GM12878 (cell line): ENCODE measurements at regions not wholly inside any gene's neighbourhood (a gene's known extent, or its start where the extent isn't known, plus 50 kb on each side); places are given as distances from the start of the nearest gene placed in this dataset.

Experiments
- ATAC-seq: fragments of 200-7000 bp; cut with Tn5 transposase; 3 replicates; pipeline ENCODE4 v1.9.1; 2020; ENCODE audit warnings: mild to moderate bottlenecking, moderate library complexity
- BruUV-seq: library from RNA; stranded (reverse); fragments of 400-500 nt; replicated peaks from 2 replicates; lab custom pipeline; 2021; lab: Mats Ljungman, UMichigan
- CTCF ChIA-PET: fragments of 300-600 bp; sonication (Branson Sonifier 250); formaldehyde crosslinking; extraction: SDS; loops from one replicate; lab custom pipeline; 2021; ENCODE audit warnings: inconsistent platforms; lab: Yijun Ruan, JAX
- POLR2A ChIA-PET: fragments of 350-600 bp; formaldehyde crosslinking; extraction: SDS; loops from one replicate; lab custom pipeline; 2021; ENCODE audit warnings: inconsistent platforms; lab: Charles Lee
- RAD21 ChIA-PET: fragments of 300-600 bp; sonication (Branson Sonifier 250); formaldehyde crosslinking; loops from one replicate; lab custom pipeline; 2023; ENCODE audit warnings: antibody characterized with exemption; ENCODE audit not compliant: unreplicated experiment; lab: Charles Lee
- SMC1A ChIA-PET: fragments of 300-600 bp; sonication (Branson Sonifier 250); formaldehyde crosslinking; loops from one replicate; lab custom pipeline; 2023; ENCODE audit not compliant: unreplicated experiment, uncharacterized antibody; lab: Charles Lee
- DNase-seq: peaks from one replicate; pipeline ENCODE4 v3.0.0-alpha.2; 2011; ENCODE audit warnings: low read depth, low spot score
- FAIRE-seq: peaks from 3 replicates; lab custom pipeline; 2011; peaks lifted over from hg19 to GRCh38; lab: Jason Lieb, UNC
- H2AFZ ChIP-seq: 2 replicates; pipeline ENCODE4 v1.6.0; 2011; ENCODE audit warnings: low read depth, low read length, control low read depth; ENCODE audit not compliant: control insufficient read depth
- H3K27ac ChIP-seq: 2 replicates; pipeline ENCODE4 v1.5.1; 2011; ENCODE audit warnings: control low read depth; ENCODE audit not compliant: control insufficient read depth, insufficient read depth
- H3K27me3 ChIP-seq, 2 experiments: replicated peaks in 1 of 2; 2 replicates each; pipeline versions ENCODE4 v1.6.0 to v1.6.1; 2011; ENCODE audit warnings: low read length in 1 of 2; ENCODE audit not compliant: control insufficient read depth in 2 of 2, insufficient read depth in 2 of 2
- H3K36me3 ChIP-seq, 2 experiments: 2 replicates each; pipeline ENCODE4 v1.5.1; 2011; ENCODE audit warnings: low read length in 1 of 2; ENCODE audit not compliant: control insufficient read depth in 2 of 2, insufficient read depth in 2 of 2
- H3K4me1 ChIP-seq: 2 replicates; pipeline ENCODE4 v1.6.1; 2011; ENCODE audit warnings: mild to moderate bottlenecking, low read length, moderate library complexity, mixed read lengths; ENCODE audit not compliant: control insufficient read depth, insufficient read depth
- H3K4me2 ChIP-seq: 2 replicates; pipeline ENCODE4 v1.6.0; 2011; ENCODE audit warnings: control low read depth; ENCODE audit not compliant: control insufficient read depth, insufficient read depth
- H3K4me3 ChIP-seq: fragments of 200-600 bp; sonication (generic); 2 replicates; pipeline ENCODE4 v1.5.1; 2016
- H3K79me2 ChIP-seq: 2 replicates; pipeline ENCODE4 v1.6.0; 2011; ENCODE audit warnings: low read length; ENCODE audit not compliant: control insufficient read depth, insufficient read depth
- H3K9ac ChIP-seq: 2 replicates; pipeline ENCODE4 v1.8.0; 2011; ENCODE audit warnings: low read length, control low read depth, mixed read lengths; ENCODE audit not compliant: control insufficient read depth, insufficient read depth
- H3K9me3 ChIP-seq: replicated peaks from 3 replicates; pipeline ENCODE4 v1.5.1; 2011; ENCODE audit warnings: mild to moderate bottlenecking, low read length; ENCODE audit not compliant: control insufficient read depth, insufficient read depth
- H4K20me1 ChIP-seq: 2 replicates; pipeline ENCODE4 v1.6.0; 2011; ENCODE audit not compliant: control insufficient read depth, insufficient read depth
- CHD4 ChIP-seq: fragments of 200-600 bp; sonication (generic); IDR thresholded peaks from 2 replicates; pipeline ENCODE4 v1.6.1; 2016; ENCODE audit warnings: mild to moderate bottlenecking
- CREB1 ChIP-seq: IDR thresholded peaks from 2 replicates; pipeline ENCODE4 v1.6.1; 2012; ENCODE audit warnings: low read depth, mild to moderate bottlenecking, inconsistent platforms
- ETV6 ChIP-seq, 2 experiments: fragments of 450-650 bp in 1 of 2; IDR thresholded peaks in 1 of 2; conservative IDR thresholded peaks in 1 of 2; 2 replicates each; pipeline ENCODE4 v1.6.1; 2014; ENCODE audit warnings: antibody characterized with exemption in 1 of 2, borderline replicate concordance in 1 of 2, low read depth in 1 of 2, mild to moderate bottlenecking in 1 of 2, moderate library complexity in 1 of 2
- NR2F1 ChIP-seq: fragments of 450-650 bp; conservative IDR thresholded peaks from 2 replicates; pipeline ENCODE4 v1.6.1; 2017; ENCODE audit warnings: mild to moderate bottlenecking
- ZNF24 ChIP-seq: fragments of 450-650 bp; IDR thresholded peaks from 2 replicates; pipeline ENCODE4 v1.6.1; 2017; ENCODE audit warnings: antibody characterized with exemption, mild to moderate bottlenecking
- WGBS: methylation state at CpG from one replicate; pipeline ENCODE4 v1.1.6; 2016; ENCODE audit warnings: low lambda C conversion rate; ENCODE audit not compliant: insufficient replicate concordance, insufficient coverage; ENCODE audit errors: missing lambda C conversion rate; 5-methylcytosine and 5-hydroxymethylcytosine counted together
- in situ Hi-C: fragments of 300-500 bp; cut with MboI; formaldehyde crosslinking; loops from 9 replicates; pipeline ENCODE4 v1.14.3; 2018; ENCODE audit warnings: mixed read lengths
- intact Hi-C: fragments of 100-400 bp; cut with micrococcal nuclease; formaldehyde crosslinking; loops from one replicate; pipeline ENCODE4 v1.14.2; 2022; ENCODE audit not compliant: unreplicated experiment

- no peak for TF ChIP-seq ZNF24
- no peak for TF ChIP-seq NR2F1
- intact Hi-C loops: no loop called here
- Histone ChIP-seq H3K36me3 (no peaks in the 10 kb centered on the region), H2AFZ (no peak overlapping the region), H3K9me3 (no peaks in the 10 kb centered on the region), H3K4me2 (no peak overlapping the region), H3K27me3 (no peaks in the 10 kb centered on the region), H3K4me3 (no peak overlapping the region), H3K27ac (no peak overlapping the region), H3K4me1 (no peaks in the 10 kb centered on the region), H3K9ac (no peak overlapping the region), H4K20me1 (no peaks in the 10 kb centered on the region), H3K79me2 (no peaks in the 10 kb centered on the region)
- ATAC-seq: no peak
- no peak for FAIRE-seq
- SMC1A ChIA-PET: interaction anchor here (1.2 to 2.3 kb wide), 2 partner anchors 8 to 14 kb away, joined by 3 to 8 read pairs; no protein-coding TSS in a partner anchor
- no TSS peak for BruUV-seq
- in situ Hi-C loops: no loop called here
- 0% methylated on average over 1 of the region's 1 CpG for WGBS
- RAD21 ChIA-PET: no interaction called here
- POLR2A ChIA-PET: no interaction called here
- CTCF ChIA-PET: interaction anchor here (0.7 to 1.4 kb wide), 2 partner anchors 10 to 19 kb away, joined by 3 read pairs; no protein-coding TSS in a partner anchor
- DNase-seq: no peak
These were observed 144.5 kb downstream of the NTMT2 start for GRCh38 chr1:170290276-170290675.

- ChIA-PET POLR2A (no interaction called here), RAD21 (no interaction called here)
- no peak for ATAC-seq
These were observed 145.2 kb downstream of the NTMT2 start for GRCh38 chr1:170290991-170291390.

More at GRCh38 chr1:170290991-170291390, 145.2 kb downstream of the NTMT2 start:
- Histone ChIP-seq H3K4me1 (no peaks in the 10 kb centered on the region), H3K36me3 (no peaks in the 10 kb centered on the region), H3K9me3 (no peaks in the 10 kb centered on the region), H3K27ac (no peak overlapping the region), H4K20me1 (no peaks in the 10 kb centered on the region), H3K27me3 (no peaks in the 10 kb centered on the region), H2AFZ (no peak overlapping the region), H3K79me2 (no peaks in the 10 kb centered on the region), H3K4me3 (no peak overlapping the region), H3K9ac (no peak overlapping the region), H3K4me2 (no peak overlapping the region)
- intact Hi-C loops: no loop called here
- no TSS peak for BruUV-seq
- FAIRE-seq (no peak), DNase-seq (no peak)
- CTCF ChIA-PET: interaction anchor here (0.7 kb wide), 1 partner anchor 9 kb away, joined by 3 read pairs; no protein-coding TSS in a partner anchor
- WGBS: 0% methylated on average over 1 of the region's 1 CpG
- SMC1A ChIA-PET: interaction anchor here (2.3 kb wide), 1 partner anchor 8 kb away, joined by 8 read pairs; no protein-coding TSS in a partner anchor
- no peak for TF ChIP-seq CREB1
- no peak for TF ChIP-seq CHD4
- TF ChIP-seq ETV6 (conservative IDR thresholded peaks at IDR 0.05 in 1 of 2, IDR thresholded peaks at IDR 0.05 in 1 of 2; ENCODE audit: borderline replicate concordance in 1 of 2, low read depth in 1 of 2): no peak
- in situ Hi-C loops: no loop called here
